DMS53 (cell line): ENCODE measurements at regions not wholly inside any gene's neighbourhood (a gene's known extent, or its start where the extent isn't known, plus 50 kb on each side); places are given as distances from the start of the nearest gene placed in this dataset.
"Not testable (repeated sequence)": the region's sequence is repeated elsewhere in the genome, so short reads cannot be mapped to it uniquely, and the experiment has no call there.

ENCODE experiments used
- DNase-seq: peaks from one replicate; lab custom pipeline; 2025; lab: John Stamatoyannopoulos, UW

DNA sequence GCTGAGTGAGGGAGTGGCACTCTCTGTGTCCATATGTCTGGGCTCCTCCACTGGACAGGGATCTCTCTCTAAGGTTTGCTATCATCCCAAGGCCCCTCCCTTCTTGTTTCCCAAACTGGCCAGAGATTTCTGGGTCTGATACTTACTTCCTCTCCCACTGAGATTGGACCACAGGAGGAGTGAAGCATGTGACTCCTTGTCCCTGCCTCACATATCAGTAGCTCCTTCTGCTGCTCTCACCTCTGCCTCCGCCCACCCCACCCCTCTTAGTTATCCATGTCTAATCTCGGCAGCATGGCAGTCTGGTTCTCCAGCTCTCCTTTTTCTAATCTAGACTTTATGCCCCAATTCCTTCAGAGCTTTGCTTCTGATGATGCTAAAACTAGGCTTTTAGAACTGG is 223.1 kb downstream of the RPLP1 start:
- no peak for DNase-seq

DNA sequence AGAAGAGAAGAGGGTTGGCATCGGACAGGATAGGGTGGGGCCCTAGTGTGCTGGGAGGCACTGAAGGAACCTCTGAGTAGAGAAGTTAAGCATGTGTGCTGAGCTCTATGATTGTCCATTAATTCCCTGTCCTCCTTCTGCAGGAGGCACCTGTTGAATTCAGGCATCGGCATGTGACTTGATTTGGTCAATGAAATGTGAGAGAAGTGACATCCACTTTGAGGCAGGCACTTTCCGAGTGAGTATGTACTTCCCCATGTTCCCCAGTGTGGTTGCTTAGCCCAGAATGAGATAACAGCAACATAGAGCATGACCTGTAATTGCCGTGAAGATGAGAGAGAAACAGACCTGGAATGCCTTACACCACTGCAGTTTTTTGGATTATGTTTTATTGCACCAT is 224.8 kb downstream of the RPLP1 start:
- no peak for DNase-seq

DNA sequence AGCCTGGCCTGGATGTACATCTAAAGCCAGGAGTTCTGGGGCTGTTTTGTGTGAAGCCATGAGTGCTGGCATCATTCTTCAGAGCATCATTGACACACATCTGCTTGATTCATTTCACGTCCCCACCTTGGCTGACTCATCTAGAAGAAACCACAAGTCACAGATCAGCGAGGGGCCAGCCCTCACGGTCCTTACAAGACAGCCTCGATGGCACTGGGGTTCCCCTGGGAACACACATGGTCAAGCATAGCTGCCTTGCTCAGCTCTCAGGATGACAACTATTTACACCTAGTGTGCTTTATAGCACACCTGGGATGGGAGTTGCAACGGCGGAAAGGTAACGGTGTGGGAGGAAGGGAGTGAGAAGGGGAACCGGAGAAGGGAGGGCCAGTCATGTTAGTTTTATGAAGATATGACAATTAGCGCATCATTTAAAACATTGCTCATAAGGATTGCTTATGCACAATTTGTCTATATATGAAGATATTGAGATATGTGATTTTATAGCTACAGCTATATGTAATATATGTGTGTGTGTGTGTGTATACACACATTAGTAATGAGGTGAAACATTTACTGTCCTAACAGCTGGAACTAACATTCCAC is 227.1 kb downstream of the RPLP1 start:
- DNase-seq, result no peak

DNA sequence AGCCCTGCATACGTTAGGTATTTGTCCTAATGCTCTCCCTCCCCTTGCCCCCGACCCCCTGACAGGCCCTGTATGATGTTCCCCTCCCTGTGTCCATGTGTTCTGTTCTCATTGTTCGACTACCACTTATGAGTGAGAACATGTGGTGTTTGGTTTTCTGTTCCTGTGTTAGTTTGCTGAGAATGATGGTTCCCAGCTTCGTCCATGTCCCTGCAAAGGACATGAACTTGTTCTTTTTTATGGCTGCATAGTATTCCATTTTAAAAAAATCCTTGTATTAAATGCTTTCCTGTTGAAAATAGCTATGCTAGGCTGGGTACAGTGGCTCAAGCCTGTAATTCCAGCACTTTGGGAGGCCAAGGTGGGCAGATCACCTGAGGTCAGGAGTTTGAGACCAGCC is 232.2 kb downstream of the RPLP1 start:
- not testable (repeated sequence) for DNase-seq

DNA sequence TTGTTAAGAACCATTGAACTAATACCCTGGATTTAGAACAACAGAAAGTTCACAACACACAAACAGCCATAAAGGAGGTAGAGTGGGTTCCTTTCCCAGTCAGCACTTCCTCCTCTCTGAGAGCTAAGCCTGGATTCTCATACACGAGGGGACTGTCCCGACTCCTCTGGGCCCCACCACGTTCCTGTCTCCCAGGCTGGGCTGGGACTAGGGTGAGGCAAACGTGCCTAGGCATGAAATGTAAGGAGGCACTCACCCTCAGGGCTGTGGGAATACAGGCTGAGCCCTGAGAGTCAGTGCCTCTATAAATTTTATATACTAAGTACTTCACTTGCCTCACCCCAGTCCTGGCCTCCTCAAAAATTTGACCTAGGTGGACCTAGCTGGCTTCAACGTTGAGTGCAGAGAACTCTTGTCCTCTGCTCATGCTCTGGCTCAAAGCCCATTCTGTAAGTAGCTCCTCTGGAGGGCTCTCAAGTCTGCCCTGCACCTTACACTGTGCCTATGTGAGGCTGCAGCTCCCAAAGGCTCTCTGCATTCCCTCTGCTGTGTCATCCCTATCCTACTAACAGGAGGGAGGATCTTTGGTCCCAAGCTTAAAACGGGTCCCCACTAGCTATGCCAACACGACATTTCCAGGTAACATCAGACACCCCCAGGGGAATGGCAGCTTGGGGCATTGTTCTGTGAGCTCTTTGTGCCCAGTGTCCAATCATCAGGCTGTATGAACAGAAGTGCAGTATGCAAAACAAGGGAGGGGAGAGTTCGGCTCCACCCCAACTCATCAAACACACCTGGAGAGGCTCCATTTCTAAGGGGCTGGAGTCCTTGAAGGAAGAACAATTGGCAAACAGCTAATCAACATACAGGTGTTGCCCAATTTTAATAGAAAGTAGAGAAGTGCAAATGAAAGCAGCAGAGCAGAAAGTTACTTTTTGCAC is 233.2 kb downstream of the RPLP1 start:
- DNase-seq, result peak; percentile 87

DNA sequence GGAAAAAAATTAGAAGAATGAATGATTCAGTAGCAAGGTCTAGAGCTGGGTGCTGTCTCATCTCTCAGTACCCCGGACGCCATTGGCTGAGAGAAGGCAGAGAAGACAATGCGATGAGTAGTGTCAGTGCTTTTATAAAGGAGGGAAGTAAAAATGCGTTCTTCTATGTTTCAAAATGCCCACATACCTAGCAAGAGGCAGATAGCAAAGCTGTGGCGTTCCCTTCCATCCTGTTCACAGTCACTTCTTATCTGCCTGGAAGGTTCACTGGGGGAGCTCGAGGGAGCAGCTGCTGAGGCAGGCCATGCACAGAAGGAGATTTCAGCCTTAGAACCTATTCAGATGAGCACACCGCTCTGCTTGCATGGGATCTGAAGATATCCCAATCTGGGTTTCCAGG is 234.0 kb downstream of the RPLP1 start:
- DNase-seq, result peak; percentile 39

DNA sequence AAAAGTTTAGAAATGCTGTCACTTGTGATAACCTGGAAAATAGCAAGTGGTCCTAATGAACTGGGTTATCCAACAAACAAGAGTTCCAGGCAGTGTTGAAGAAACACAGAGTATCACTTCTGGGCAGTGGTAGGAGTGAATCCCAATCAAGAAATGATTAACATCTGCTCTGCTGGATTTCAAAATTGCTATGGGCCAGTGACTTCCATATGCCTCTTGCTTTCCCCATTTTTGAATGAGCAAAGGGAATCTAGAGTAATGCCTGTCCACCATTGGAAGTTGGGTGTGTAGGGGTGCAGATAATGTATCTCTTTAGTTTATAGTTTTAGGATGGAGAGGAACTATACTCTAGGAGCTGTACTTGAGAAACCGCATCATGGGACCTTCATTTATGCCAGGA is 236.5 kb downstream of the RPLP1 start:
- no peak for DNase-seq

DNA sequence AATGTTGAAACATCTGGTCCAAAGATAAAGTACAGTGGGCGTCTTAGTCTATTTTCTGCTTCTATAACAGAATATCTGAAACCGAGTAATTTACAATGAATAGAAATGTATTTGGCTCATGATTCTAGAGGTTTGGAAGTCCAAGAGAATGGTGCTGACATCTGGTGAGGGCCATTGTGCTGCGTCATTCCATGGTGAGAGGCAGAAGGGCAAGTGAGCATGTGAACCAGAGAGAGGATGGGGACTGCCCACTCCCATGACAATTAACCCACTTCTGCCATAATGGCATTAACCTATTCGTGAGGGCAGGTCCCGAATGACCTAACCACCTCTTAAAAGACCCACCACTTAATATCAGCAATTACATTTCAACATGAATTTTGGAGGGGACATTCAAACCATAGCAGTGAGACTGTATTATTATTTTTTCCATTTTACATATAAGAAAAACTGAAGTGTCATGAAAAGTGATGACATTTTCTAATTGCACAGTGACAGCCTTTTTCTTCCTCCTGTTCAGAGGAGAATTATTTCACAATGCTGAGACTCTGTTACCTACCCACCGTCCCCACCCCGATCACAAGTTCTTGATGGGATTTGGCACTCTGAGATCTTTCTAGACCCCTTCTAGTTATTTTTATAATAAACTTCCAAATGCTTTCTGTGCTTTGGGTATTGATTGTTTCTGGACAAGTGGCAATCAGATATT is 238.8 kb downstream of the RPLP1 start:
- no peak for DNase-seq

DNA sequence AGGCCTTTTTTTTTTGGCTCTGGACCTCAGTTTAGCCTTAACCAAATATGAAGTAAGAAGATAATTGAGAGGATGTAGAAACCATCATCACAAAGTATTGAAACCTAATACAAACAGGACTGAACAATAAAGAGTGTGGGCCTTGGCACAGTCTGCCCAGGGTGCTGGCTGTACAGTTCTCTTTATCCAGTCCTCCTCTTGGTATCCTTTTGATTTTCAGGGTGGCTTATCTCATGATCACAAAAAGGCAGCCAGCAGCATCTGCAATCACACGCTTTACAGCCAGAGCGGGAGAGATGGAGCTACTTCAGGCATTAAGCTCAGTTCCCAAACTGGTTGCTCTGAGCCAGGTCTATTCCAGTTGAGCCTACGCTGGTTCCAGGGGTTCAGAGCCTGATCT is 239.7 kb downstream of the RPLP1 start:
- no peak for DNase-seq

DNA sequence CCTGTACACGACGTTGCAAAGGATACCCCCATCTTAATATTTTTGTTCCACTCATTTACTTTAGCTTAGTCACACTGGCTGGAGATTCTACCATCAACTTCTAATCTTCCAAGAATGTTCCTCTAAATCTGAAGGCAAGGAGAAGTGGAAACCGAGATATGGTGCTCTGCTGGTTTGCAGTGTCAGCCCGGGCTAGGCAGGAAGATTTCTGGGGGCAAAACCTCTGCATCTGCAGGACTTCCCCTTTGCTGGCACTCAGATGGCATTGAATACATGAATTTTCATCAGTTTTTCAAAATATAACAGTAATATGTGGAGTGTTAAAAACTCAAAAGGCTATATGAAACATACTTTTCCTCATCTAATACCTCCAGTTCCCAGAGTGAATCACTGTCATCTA is 240.4 kb downstream of the RPLP1 start:
- DNase-seq, result no peak

DNA sequence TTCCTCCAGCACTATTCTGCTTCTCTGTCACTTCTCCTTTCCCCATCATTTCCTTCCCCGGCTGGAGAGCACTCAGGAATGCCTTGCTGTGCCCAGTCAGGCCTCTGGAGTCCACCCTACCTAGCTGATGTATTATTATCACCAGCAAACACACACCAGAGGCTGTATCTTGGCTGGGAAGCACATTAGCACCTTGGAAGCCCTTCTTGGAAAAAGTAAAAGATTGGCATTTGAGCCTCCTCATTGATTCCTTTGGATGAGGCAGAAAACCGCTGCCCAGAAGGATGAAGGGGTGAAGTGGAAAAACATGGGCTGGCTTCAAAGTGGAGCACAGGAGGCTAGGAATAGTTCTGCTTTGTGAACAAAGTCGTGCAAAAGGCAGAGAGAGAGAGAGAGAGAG is 244.3 kb downstream of the RPLP1 start:
- DNase-seq, result no peak

DNA sequence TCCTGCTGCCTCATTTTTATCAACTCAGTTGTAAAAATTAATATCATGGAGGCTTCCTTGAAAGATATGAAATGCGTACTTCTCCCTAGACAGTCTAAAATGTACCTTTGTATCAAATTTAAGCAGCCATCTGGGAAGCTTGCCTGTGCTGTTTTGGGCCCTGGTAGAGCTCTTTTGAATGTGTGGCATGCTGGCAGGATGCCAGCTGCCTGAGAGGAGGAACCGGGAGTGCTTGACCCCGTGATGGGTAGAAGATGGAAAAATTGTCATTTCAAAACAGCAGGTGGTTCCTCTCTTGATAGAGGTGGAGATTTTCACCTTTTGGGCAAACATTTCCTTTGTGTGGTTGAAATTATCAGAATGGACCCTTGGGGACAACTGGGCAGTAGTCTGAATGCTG is 245.3 kb downstream of the RPLP1 start:
- DNase-seq, result peak; percentile 54

DNA sequence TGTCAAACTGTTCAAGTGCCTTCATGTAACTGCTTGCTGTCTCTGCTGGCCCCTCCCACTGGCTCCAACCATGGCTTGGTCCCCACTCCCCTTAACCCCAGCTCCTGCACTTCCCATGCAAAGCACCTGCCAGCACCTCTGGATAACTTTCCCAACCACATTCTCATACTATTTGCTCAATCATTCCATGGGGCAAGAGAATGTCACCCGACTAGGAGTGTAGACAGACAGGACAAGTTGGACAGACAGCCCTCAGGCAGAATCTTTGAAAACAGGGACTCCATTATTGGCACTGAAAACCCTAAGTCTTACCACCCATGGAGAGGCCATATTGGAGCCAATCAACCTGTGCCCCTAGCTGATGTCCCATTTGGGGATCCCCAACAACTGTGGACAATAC is 246.5 kb downstream of the RPLP1 start:
- no peak for DNase-seq

DNA sequence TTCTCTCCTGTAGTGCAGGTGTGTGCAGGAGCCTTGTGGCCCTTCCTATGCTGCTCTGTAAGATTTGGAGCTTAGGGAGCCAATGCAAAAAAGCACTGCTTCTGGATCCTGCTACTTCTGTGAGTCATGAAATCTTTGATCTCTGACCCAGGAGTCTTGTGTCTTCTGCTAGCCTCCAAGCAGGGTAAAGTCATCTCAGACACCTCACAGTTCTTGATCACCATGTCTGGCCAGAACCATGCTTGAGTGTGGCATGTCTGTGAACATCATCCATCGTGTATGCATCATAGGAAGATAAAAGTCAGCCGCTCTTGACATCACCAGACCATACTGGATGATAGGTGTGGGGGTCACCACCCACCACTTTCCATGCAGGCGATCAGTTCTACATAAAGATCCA is 247.8 kb downstream of the RPLP1 start:
- DNase-seq, result no peak

DNA sequence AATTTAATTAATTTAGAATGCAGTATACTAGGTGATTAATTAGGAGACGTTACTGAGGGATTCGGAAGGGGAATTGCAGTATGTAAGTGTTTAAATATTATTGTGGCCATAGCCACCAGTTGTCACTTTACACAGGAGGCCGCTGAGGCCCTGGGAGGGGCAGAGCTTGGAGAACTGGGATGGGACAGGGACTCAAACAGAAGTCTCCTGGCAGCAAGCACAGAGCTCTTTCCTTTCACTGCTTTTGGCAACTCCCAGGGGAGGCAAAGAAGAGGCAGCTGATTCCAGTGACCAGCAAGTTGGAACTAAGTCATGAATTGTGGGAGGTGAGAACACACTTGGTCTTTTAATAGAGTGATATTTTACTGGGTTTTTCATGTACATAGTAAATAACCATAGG is 248.6 kb downstream of the RPLP1 start:
- DNase-seq, result no peak

DNA sequence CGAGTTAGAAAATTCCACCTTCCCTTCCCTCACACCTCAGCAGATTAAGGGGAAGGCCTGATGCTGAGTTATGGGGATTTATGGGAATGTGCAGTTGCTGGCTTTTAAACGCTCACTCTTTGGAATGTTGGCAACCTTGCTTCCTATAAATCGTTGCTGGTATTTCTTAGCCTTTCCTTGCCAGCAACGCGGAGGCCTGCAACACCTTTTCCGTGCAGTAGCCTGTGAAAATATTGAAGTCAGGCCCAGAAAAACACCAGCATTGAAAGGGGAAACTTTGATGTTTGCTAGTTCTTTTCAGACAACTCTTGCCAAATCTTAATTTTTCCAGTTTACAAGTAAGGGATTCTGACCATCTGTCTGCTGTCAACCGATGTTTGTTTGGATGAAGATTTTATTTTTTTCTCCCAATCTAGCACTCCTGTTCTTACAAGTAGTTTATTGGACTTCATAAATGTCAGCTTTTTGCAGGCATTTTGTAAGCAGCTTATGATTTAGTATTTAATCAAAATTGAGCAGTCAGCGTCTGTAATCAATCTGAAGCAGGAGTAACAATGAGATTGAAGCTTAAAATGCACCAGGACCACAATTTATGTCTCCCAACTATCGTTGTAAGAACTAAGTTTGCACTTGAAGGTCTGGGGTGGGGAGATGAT is 251.0 kb downstream of the RPLP1 start:
- DNase-seq, result no peak

DNA sequence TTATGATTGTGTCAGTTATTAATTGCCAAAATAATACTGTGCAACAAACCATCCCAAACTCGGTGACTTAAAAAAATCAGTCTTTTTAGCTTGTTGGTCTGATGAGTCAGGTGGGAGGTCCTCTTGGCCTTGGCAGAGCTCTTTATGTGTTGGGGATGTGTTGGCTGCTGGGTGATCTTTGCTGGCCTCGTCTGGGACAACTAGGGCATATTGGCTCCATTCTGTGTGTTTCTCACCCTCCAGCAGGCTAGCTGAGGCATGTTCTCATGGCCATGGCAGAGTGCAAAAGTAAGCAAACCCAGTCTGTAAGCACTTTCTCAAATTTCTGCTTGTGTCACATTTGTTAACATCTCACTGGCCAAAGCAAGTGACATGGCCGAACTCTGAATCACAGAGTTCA is 251.6 kb downstream of the RPLP1 start:
- peak; percentile 6 for DNase-seq

DNA sequence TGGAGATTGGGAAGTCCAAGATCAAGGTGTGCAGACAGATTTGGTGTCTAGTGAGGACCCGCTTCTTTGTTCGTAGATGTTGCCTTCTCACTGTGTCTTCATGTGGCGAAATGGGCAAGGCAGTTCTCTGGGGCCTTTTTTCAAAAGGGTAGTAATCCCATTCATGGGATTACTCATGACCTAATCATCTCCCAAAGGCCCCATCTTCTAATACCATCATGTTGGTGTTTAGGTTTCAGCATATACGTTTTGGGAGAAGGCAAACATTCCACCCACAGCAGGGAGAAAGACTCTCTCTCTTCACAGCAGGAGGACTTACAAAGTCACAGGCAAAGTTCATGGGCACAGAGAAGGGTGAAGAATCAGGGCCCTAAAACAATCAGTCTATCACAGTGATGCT is 252.1 kb downstream of the RPLP1 start:
- no peak for DNase-seq

DNA sequence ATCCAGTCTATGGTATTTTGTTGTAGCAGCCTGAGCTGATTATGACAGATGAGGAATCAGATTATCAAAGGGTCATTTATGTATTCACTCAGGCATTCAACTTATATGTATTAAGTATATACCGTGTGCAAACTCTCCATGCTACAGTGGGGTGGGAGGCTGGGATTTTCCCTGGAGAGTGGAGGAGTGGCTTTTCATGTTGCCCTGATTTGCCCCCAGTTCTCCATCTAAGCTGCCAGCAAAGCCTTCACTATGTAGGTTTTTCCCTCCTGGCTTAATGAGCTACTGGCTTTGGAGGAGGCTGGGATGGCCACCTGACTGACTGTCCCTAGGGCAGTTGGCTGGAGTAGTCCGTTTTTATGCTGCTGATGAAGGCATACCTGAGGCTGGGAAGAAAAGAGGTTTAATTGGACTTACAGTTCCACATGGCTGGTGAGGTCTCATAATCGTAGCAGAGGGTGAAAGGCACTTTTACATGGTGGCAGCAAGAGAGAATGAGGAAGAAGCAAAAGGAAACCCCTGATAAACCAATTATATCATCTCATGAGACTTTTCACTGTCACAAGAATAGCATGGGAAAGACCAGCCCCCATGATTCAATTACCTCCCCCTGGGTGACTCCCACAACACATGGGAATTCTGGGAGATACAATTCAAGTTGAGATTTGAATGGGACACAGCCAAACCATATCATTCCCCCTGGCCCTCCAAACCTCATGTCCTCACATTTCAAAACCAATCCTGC is 253.9 kb downstream of the RPLP1 start:
- DNase-seq, result no peak

DNA sequence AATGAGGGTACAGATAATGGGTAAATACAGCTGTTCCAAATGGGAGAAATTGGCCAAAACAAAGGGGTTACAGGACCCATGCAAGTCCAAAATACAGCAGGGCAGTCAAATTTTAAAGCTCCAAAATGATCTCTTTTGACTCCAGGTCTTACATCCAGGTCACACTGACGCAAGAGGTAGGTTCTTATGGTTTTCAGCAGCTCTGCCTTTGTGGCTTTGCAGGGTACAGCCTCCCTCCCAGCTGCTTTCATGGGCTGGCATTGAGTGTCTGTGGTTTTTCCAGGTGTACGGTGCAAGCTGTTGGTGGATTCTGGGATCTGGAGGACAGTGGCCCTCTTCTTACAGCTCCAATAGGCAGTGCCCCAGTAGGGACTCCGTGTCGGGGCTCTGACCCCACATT is 254.6 kb downstream of the RPLP1 start:
- DNase-seq, result not testable (repeated sequence)

DNA sequence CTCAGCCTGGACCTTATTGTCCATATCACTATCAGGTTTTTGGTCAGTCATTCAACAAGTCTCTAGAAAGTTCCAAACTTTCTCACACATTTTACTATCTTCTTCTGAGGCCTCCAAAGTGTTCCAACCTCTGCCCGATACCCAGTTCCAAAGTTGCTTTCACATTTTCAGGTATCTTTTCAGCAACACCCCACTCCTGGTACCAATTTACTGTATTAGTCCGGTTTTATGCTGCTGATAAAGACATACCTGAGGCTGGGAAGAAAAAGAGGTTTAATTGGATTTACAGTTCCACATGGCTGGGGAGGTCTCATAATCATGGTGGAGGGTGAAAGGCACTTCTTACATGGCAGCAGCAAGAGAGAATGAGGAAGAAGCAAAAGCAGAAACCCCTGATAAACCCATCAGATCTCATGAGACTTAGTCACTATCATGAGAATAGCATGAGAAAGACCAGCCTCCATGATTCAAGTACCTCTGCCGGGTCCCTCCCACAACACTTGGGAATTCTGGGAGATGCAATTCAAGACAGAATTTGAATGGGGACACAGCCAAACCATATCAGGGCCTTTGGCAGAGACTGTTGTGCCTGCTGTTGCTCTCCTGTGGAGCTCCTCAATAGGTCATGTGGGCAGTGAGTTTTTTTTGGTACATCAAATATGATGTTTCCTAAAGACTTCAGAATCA is 256.0 kb downstream of the RPLP1 start:
- not testable (repeated sequence) for DNase-seq
